Natural killer cell (primary cell): ENCODE measurements at regions not wholly inside any gene's neighbourhood (a gene's known extent, or its start where the extent isn't known, plus 50 kb on each side); places are given as distances from the start of the nearest gene placed in this dataset.

Source experiments
- ATAC-seq, 3 donors: fragments of 150-1000 bp in 2 of 3; fragments of 200-7000 bp in 1 of 3; cut with Tn5 transposase; 1 replicate in 1 of 3; 2 replicates in 2 of 3; pipeline ENCODE4 v1.10.0; 2021; ENCODE audit warnings: mild to moderate bottlenecking in 2 of 3, moderate library complexity in 2 of 3
- DNase-seq, 2 donors: peaks; one replicate each; pipeline versions ENCODE4 v3.0.0 to v3.0.0-alpha.2; 2013 to 2021; ENCODE audit warnings: mixed read lengths in 1 of 2
- H3K27ac ChIP-seq: one replicate; pipeline ENCODE4 v1.5.1; 2013; ENCODE audit warnings: mild to moderate bottlenecking, low read length
- H3K27me3 ChIP-seq: one replicate; pipeline ENCODE4 v1.6.1; 2013; ENCODE audit warnings: low read length; ENCODE audit not compliant: control insufficient read depth, insufficient read depth
- H3K36me3 ChIP-seq: one replicate; pipeline ENCODE4 v1.6.1; 2013; ENCODE audit warnings: low read length; ENCODE audit not compliant: control insufficient read depth, insufficient read depth
- H3K4me1 ChIP-seq: one replicate; pipeline ENCODE4 v1.6.1; 2013; ENCODE audit warnings: low read length; ENCODE audit not compliant: control insufficient read depth, insufficient read depth
- H3K4me3 ChIP-seq: one replicate; pipeline ENCODE4 v1.5.1; 2013; ENCODE audit warnings: low read length
- H3K9me3 ChIP-seq: one replicate; pipeline ENCODE4 v1.6.1; 2013; ENCODE audit warnings: low read length; ENCODE audit not compliant: control insufficient read depth, insufficient read depth
- H3K27ac Mint-ChIP-seq, 2 donors: one replicate each; pipeline ENCODE4 v1.8.0; 2022; ENCODE audit warnings: mild to moderate bottlenecking in 2 of 2, mixed read lengths in 2 of 2, moderate library complexity in 1 of 2
- H3K27me3 Mint-ChIP-seq, 2 donors: one replicate each; pipeline ENCODE4 v1.8.0; 2022; ENCODE audit warnings: low read depth in 2 of 2, mixed read lengths in 2 of 2
- H3K36me3 Mint-ChIP-seq: one replicate; pipeline ENCODE4 v1.8.0; 2022; ENCODE audit warnings: mixed read lengths
- H3K4me1 Mint-ChIP-seq, 2 donors: one replicate each; pipeline ENCODE4 v1.8.0; 2022; ENCODE audit warnings: mixed read lengths in 2 of 2
- H3K4me3 Mint-ChIP-seq: one replicate; pipeline ENCODE4 v1.8.0; 2022; ENCODE audit warnings: mild to moderate bottlenecking, moderate library complexity, mixed read lengths
- H3K9me3 Mint-ChIP-seq, 2 donors: one replicate each; pipeline ENCODE4 v1.8.0; 2022; ENCODE audit warnings: mixed read lengths in 2 of 2
- CTCF ChIP-seq: fragments of 200-600 bp; IDR thresholded peaks from one replicate; pipeline ENCODE4 v1.8.0; 2022; ENCODE audit warnings: antibody characterized with exemption
- whole genome bisulfite sequencing: methylation state at CpG from one replicate; pipeline ENCODE4 v1.1.7; 2013; ENCODE audit warnings: missing lambda C conversion rate; ENCODE audit not compliant: insufficient coverage; 5-methylcytosine and 5-hydroxymethylcytosine counted together
- intact Hi-C: fragments of 100-400 bp; cut with micrococcal nuclease; formaldehyde crosslinking; loops from one replicate; pipeline ENCODE4 v1.14.2; 2022

- no peaks in the 10 kb centered on the region for H3K9me3 Mint-ChIP-seq
Measured at GRCh38 chr15:38053205-38053604, 118.8 kb downstream of the TMCO5A start.

GRCh38 chr15:38053776-38054175 lies 119.3 kb downstream of the TMCO5A start:
- Histone ChIP-seq H3K36me3 (no peaks in the 10 kb centered on the region), H3K9me3 (no peaks in the 10 kb centered on the region), H3K4me1 (no peaks in the 10 kb centered on the region), H3K27me3 (no peaks in the 10 kb centered on the region), H3K4me3 (no peak overlapping the region), H3K27ac (no peak overlapping the region)
- H3K4me1 Mint-ChIP-seq: no peaks in the 10 kb centered on the region
- no peak for TF ChIP-seq CTCF
- no peaks in the 10 kb centered on the region for H3K9me3 Mint-ChIP-seq
- H3K4me3 Mint-ChIP-seq: no peak overlapping the region
- ATAC-seq (no peak), DNase-seq (no peak)
- WGBS: 86% methylated on average over 1 of the region's 3 CpGs
- H3K27me3 Mint-ChIP-seq: peaks cover 8 to 14% of the 10 kb centered on the region in 2 donors
- intact Hi-C loops: no loop called here
- no peak overlapping the region for H3K27ac Mint-ChIP-seq
- H3K36me3 Mint-ChIP-seq: no peaks in the 10 kb centered on the region

More at GRCh38 chr15:38053205-38053604, 118.8 kb downstream of the TMCO5A start:
- WGBS: 74% methylated on average over 2 of the region's 2 CpGs
- no peak for TF ChIP-seq CTCF
- no peaks in the 10 kb centered on the region for H3K36me3 Mint-ChIP-seq
- Histone ChIP-seq H3K4me3 (no peak overlapping the region), H3K9me3 (no peaks in the 10 kb centered on the region), H3K27ac (no peak overlapping the region), H3K27me3 (no peaks in the 10 kb centered on the region), H3K36me3 (no peaks in the 10 kb centered on the region), H3K4me1 (no peaks in the 10 kb centered on the region)
- no peak for DNase-seq
- H3K27ac Mint-ChIP-seq: no peak overlapping the region
- intact Hi-C loops: no loop called here
- no peak overlapping the region for H3K4me3 Mint-ChIP-seq
- H3K4me1 Mint-ChIP-seq: no peaks in the 10 kb centered on the region
- no peak for ATAC-seq
- peaks cover 6 to 11% of the 10 kb centered on the region in 2 donors for H3K27me3 Mint-ChIP-seq

GRCh38 chr15:38054488-38054887 lies 120.0 kb downstream of the TMCO5A start:
- DNase-seq (no peak), ATAC-seq (no peak)
- Histone ChIP-seq H3K4me3 (no peak overlapping the region), H3K27me3 (no peaks in the 10 kb centered on the region), H3K9me3 (no peaks in the 10 kb centered on the region), H3K36me3 (no peaks in the 10 kb centered on the region), H3K4me1 (no peaks in the 10 kb centered on the region), H3K27ac (no peak overlapping the region)
- no peak overlapping the region for H3K4me3 Mint-ChIP-seq
- TF ChIP-seq CTCF: no peak
- H3K27ac Mint-ChIP-seq: no peak overlapping the region
- no peaks in the 10 kb centered on the region for H3K4me1 Mint-ChIP-seq
- intact Hi-C loops: no loop called here
- no peaks in the 10 kb centered on the region for H3K36me3 Mint-ChIP-seq
- H3K27me3 Mint-ChIP-seq: peaks cover 11 to 21% of the 10 kb centered on the region in 2 donors
- no peaks in the 10 kb centered on the region for H3K9me3 Mint-ChIP-seq

- no peak overlapping the region for H3K27ac Mint-ChIP-seq
- DNase-seq (no peak), ATAC-seq (no peak)
- no peaks in the 10 kb centered on the region for H3K4me1 ChIP-seq
- 84% methylated on average over 8 of the region's 11 CpGs for WGBS
- no peaks in the 10 kb centered on the region for H3K36me3 ChIP-seq
- H3K4me3 ChIP-seq: no peak overlapping the region
- H3K27me3 Mint-ChIP-seq: peaks cover 17 to 44% of the 10 kb centered on the region in 2 donors
- TF ChIP-seq CTCF: no peak
- no peaks in the 10 kb centered on the region for H3K4me1 Mint-ChIP-seq
- no peaks in the 10 kb centered on the region for H3K27me3 ChIP-seq
- no peak overlapping the region for H3K27ac ChIP-seq
- intact Hi-C loops: no loop called here
- no peaks in the 10 kb centered on the region for H3K9me3 ChIP-seq
- no peaks in the 10 kb centered on the region for H3K36me3 Mint-ChIP-seq
- H3K9me3 Mint-ChIP-seq: no peaks in the 10 kb centered on the region
- no peak overlapping the region for H3K4me3 Mint-ChIP-seq
Measured at GRCh38 chr15:38058596-38059075, 124.2 kb downstream of the TMCO5A start.
